Upper lobe of right lung (tissue), 1 donor: ENCODE measurements at regions not wholly inside any gene's neighbourhood (a gene's known extent, or its start where the extent isn't known, plus 50 kb on each side); places are given as distances from the start of the nearest gene placed in this dataset.

ENCODE experiments used
- ATAC-seq: fragments of 200-7000 bp; cut with Tn5 transposase; one replicate; pipeline ENCODE4 v1.9.1; 2020; ENCODE audit warnings: mild to moderate bottlenecking, moderate library complexity
- DNase-seq: peaks from one replicate; pipeline ENCODE4 v3.0.0-alpha.2; 2020
- H3K27ac ChIP-seq: fragments of 200-600 bp; one replicate; pipeline ENCODE4 v1.8.0; 2022
- H3K27me3 ChIP-seq: fragments of 200-600 bp; one replicate; pipeline ENCODE4 v1.8.0; 2022; ENCODE audit warnings: mild to moderate bottlenecking
- H3K36me3 ChIP-seq: fragments of 200-600 bp; one replicate; pipeline ENCODE4 v1.8.0; 2022
- H3K4me1 ChIP-seq: fragments of 200-600 bp; one replicate; pipeline ENCODE4 v1.8.0; 2022
- H3K4me3 ChIP-seq: fragments of 200-600 bp; one replicate; pipeline ENCODE4 v1.8.0; 2022; ENCODE audit warnings: mild to moderate bottlenecking
- H3K9me3 ChIP-seq: fragments of 200-600 bp; one replicate; pipeline ENCODE4 v1.8.0; 2022
- intact Hi-C: fragments of 100-400 bp; cut with DNase I; formaldehyde crosslinking; loops from one replicate; pipeline ENCODE4 v1.11.0; 2022
- TF ChIP-seq, protein P1 (sequence below): fragments of 200-600 bp; IDR thresholded peaks from one replicate; pipeline ENCODE4 v1.8.0; 2022; ENCODE audit warnings: antibody characterized with exemption
- donor health status: DM: no; HTN: yes; CAD: no; lungs with severe emphysema.

DNA sequence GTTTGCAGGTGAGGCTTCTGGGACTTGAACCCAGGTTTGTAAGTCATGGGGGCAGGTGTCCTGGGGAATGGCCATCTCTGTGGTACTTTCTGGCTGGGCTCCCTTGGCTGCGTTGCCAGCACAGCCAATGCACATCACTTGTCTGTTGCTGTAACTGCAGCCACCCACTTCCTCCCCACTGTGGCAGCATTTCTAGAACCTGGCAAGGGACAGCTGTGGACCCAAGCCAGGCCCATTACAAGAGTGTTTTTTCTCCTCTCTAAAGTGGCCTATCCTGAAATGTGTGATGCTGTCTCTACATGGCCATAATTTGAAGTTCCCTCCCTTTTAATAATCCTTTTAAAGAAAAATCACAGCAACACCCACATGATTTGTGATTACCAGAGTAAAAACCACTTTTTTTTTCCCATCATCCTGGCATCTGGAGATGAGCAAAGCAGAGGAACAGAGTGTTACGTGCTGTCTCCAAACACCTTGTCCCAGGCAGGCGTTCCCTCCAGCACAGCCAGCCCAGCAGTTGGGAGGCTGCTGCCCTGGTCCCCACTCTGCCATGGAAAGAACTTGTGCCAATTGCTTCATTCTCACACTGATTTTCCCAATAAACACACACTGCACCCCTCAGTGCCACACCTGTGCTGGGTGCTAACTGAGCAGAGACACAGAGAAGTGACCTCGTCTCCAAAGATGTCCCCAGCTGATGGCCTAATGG lies 360.6 kb upstream of the USP24 start:
- intact Hi-C loops = no loop called here
- Histone ChIP-seq H3K36me3 (no peaks in the 10 kb centered on the region), H3K27me3 (no peaks in the 10 kb centered on the region), H3K4me3 (no peak overlapping the region), H3K4me1 (no peaks in the 10 kb centered on the region), H3K9me3 (no peaks in the 10 kb centered on the region), H3K27ac (no peak overlapping the region)
- DNase-seq = no peak
- TF ChIP-seq, protein P1, sequence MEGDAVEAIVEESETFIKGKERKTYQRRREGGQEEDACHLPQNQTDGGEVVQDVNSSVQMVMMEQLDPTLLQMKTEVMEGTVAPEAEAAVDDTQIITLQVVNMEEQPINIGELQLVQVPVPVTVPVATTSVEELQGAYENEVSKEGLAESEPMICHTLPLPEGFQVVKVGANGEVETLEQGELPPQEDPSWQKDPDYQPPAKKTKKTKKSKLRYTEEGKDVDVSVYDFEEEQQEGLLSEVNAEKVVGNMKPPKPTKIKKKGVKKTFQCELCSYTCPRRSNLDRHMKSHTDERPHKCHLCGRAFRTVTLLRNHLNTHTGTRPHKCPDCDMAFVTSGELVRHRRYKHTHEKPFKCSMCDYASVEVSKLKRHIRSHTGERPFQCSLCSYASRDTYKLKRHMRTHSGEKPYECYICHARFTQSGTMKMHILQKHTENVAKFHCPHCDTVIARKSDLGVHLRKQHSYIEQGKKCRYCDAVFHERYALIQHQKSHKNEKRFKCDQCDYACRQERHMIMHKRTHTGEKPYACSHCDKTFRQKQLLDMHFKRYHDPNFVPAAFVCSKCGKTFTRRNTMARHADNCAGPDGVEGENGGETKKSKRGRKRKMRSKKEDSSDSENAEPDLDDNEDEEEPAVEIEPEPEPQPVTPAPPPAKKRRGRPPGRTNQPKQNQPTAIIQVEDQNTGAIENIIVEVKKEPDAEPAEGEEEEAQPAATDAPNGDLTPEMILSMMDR = no peak
- ATAC-seq = no peak

DNA sequence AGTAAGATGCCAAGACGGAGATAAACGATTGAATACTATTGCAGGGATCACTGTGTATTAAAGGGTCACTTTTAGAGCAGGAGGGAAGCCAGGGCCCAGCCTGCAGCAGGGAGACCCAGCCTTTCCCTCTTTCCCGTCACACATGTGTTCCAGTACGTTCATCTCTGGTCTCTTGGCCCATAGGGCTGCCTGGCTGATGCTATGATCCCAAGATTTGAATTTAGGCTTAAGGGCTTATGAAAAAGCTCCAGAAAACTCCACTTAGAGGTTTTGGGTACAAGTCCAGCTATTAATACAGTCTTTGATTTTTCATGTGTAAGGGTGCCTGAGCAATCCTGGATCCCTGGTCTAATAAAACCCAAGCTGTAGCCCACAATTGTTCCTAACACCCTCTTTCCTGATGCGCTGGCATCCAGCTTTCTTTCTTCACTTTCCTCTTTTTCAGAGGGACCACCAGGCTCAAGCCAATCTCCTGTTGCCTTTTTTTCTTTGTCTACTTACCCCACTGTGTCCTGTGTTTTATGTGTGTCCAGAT lies 359.6 kb upstream of the USP24 start:
- Histone ChIP-seq H3K36me3 (no peaks in the 10 kb centered on the region), H3K27ac (no peak overlapping the region), H3K4me1 (no peaks in the 10 kb centered on the region), H3K9me3 (no peaks in the 10 kb centered on the region), H3K4me3 (no peak overlapping the region), H3K27me3 (no peaks in the 10 kb centered on the region)
- TF ChIP-seq, protein P1 = no peak
- ATAC-seq (no peak), DNase-seq (no peak)
- intact Hi-C loops = no loop called here

- ATAC-seq (no peak), DNase-seq (no peak)
- no peak overlapping the region for H3K27ac ChIP-seq
- H3K9me3 ChIP-seq = no peaks in the 10 kb centered on the region
- no peaks in the 10 kb centered on the region for H3K36me3 ChIP-seq
- no peaks in the 10 kb centered on the region for H3K27me3 ChIP-seq
- TF ChIP-seq, protein P1 = no peak
- intact Hi-C loops = no loop called here
- H3K4me1 ChIP-seq = no peaks in the 10 kb centered on the region
- H3K4me3 ChIP-seq = no peak overlapping the region
Measured at GRCh38 chr1:55572878-55573734, 357.9 kb upstream of the USP24 start.

DNA sequence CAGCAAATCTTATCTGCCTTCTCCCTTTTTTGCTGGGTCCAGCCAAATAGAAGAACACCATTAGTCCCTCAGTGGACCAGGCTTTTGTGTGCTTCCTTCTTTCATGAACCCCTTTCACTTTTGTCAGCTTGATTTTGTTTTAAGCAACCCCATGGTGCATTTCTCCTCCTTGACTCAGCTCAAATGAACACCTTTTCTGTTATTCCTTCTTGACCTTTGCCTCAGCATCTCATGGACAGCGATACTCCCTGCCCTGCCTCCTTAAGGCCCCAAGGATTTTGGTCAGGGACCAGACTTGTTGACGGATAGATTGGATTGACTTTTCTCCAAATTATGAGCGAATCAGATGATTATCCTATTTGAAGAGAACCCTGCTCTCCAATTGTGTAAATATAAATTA lies 356.6 kb upstream of the USP24 start:
- Histone ChIP-seq H3K27ac (no peak overlapping the region), H3K4me1 (no peaks in the 10 kb centered on the region), H3K9me3 (no peaks in the 10 kb centered on the region), H3K27me3 (no peaks in the 10 kb centered on the region), H3K4me3 (no peak overlapping the region), H3K36me3 (no peaks in the 10 kb centered on the region)
- TF ChIP-seq, protein P1 = no peak
- intact Hi-C loops = no loop called here
- ATAC-seq (no peak), DNase-seq (no peak)

DNA sequence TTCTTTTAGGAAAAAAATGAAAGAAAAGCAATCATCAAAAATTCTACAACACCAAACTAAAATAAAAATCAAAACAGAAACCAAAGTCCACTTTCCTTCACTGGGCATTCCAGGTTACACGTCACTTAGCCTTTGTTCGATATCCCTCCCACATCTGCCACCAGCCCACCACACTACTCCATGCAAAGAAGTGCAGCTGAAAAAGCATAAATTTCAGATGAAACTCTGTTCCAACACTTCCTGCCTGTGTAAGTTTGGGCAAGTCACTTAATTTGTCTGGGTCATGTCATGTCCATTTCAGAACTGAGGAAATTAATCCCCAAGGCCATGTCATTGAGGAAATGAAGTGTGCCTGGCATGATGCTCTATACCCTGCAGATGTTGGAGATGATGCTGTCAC lies 354.3 kb upstream of the USP24 start:
- no peaks in the 10 kb centered on the region for H3K9me3 ChIP-seq
- intact Hi-C loops = no loop called here
- no peaks in the 10 kb centered on the region for H3K27me3 ChIP-seq
- TF ChIP-seq, protein P1 = no peak
- no peaks in the 10 kb centered on the region for H3K36me3 ChIP-seq
- DNase-seq = no peak
- no peak for ATAC-seq
- no peak overlapping the region for H3K4me3 ChIP-seq
- no peak overlapping the region for H3K27ac ChIP-seq
- H3K4me1 ChIP-seq = no peaks in the 10 kb centered on the region
